Neural cell (in vitro differentiated cells): ENCODE measurements at regions not wholly inside any gene's neighbourhood (a gene's known extent, or its start where the extent isn't known, plus 50 kb on each side); places are given as distances from the start of the nearest gene placed in this dataset.

ENCODE experiments used
- H2AFZ ChIP-seq: fragments of 200-600, 300-800 bp; sonication (generic), shearing (Covaris generic); 2 replicates; pipeline ENCODE4 v1.6.0; 2014; ENCODE audit warnings: low read depth, mild to moderate bottlenecking, antibody characterized with exemption, low read length, moderate library complexity
- H3F3A ChIP-seq: fragments of 200-600 bp; shearing (Covaris generic); 2 replicates; pipeline ENCODE4 v1.6.1; 2016; ENCODE audit warnings: mild to moderate bottlenecking, moderate library complexity, mixed read lengths, antibody characterized with exemption, low read length; ENCODE audit not compliant: insufficient read depth, poor library complexity, severe bottlenecking
- H3K27ac ChIP-seq: fragments of 200-600, 300-800 bp; sonication (generic), shearing (Covaris generic); 2 replicates; pipeline ENCODE4 v1.5.1; 2014; ENCODE audit warnings: mild to moderate bottlenecking, low read length, moderate library complexity
- H3K27me3 ChIP-seq: fragments of 300-800, 200-600 bp; sonication (generic), shearing (Covaris generic); 2 replicates; pipeline ENCODE4 v1.6.0; 2014; ENCODE audit warnings: mild to moderate bottlenecking, low read depth, low read length, moderate library complexity; ENCODE audit not compliant: insufficient read depth
- H3K36me3 ChIP-seq: fragments of 300-800, 200-600 bp; sonication (generic), shearing (Covaris generic); 2 replicates; pipeline ENCODE4 v1.5.1; 2014; ENCODE audit warnings: mild to moderate bottlenecking, antibody characterized with exemption, low read length, moderate library complexity; ENCODE audit not compliant: insufficient read depth
- H3K4me2 ChIP-seq: fragments of 300-800, 200-600 bp; sonication (generic), shearing (Covaris generic); 2 replicates; pipeline ENCODE4 v1.6.0; 2014; ENCODE audit warnings: mild to moderate bottlenecking, low read length
- H3K4me3 ChIP-seq: fragments of 300-800, 200-600 bp; sonication (generic), shearing (Covaris generic); 2 replicates; pipeline ENCODE4 v1.5.1; 2014; ENCODE audit warnings: mild to moderate bottlenecking, low read length, moderate library complexity
- H3K79me2 ChIP-seq: fragments of 200-600 bp; shearing (Covaris generic); replicated peaks from 2 replicates; pipeline ENCODE4 v1.6.0; 2014; ENCODE audit warnings: mild to moderate bottlenecking, low read length, moderate library complexity; ENCODE audit not compliant: insufficient read depth
- H3K9ac ChIP-seq: fragments of 300-800, 200-600 bp; sonication (generic), shearing (Covaris generic); 2 replicates; pipeline ENCODE4 v1.6.1; 2016; ENCODE audit warnings: mild to moderate bottlenecking, low read length, mixed read lengths
- H3K9me2 ChIP-seq: fragments of 200-600 bp; shearing (Covaris generic); 2 replicates; pipeline ENCODE4 v1.6.1; 2016; ENCODE audit warnings: mild to moderate bottlenecking, low read length, mixed read lengths; ENCODE audit not compliant: insufficient read depth
- H3K9me3 ChIP-seq: fragments of 200-600, 300-800 bp; sonication (generic), shearing (Covaris generic); 2 replicates; pipeline ENCODE4 v1.6.1; 2016; ENCODE audit warnings: mild to moderate bottlenecking, mixed run types, low read length, moderate library complexity, mixed read lengths
- H4K20me1 ChIP-seq: fragments of 200-600 bp; shearing (Covaris generic); 2 replicates; pipeline ENCODE4 v1.6.1; 2016; ENCODE audit warnings: mild to moderate bottlenecking, mixed run types; ENCODE audit not compliant: insufficient read depth
- CTCF ChIP-seq: fragments of 450-650 bp; IDR thresholded peaks from 2 replicates; pipeline ENCODE4 v1.5.1; 2014; ENCODE audit warnings: antibody characterized with exemption, mild to moderate bottlenecking, moderate library complexity; ENCODE audit not compliant: poor library complexity, severe bottlenecking
- EP300 ChIP-seq: fragments of 450-650 bp; conservative IDR thresholded peaks from 2 replicates; pipeline ENCODE4 v1.6.1; 2014; ENCODE audit warnings: antibody characterized with exemption, mild to moderate bottlenecking, moderate library complexity; ENCODE audit not compliant: poor library complexity, severe bottlenecking
- EZH2 ChIP-seq: fragments of 200-600, 300-800 bp; shearing (Covaris generic), sonication (generic); IDR thresholded peaks from 2 replicates; pipeline ENCODE4 v1.6.1; 2014; ENCODE audit warnings: antibody characterized with exemption, low read length, borderline replicate concordance, mild to moderate bottlenecking; ENCODE audit not compliant: insufficient read depth, poor library complexity, severe bottlenecking
- MXI1 ChIP-seq: fragments of 450-650 bp; conservative IDR thresholded peaks from 2 replicates; pipeline ENCODE4 v1.6.1; 2014; ENCODE audit warnings: antibody characterized with exemption, mild to moderate bottlenecking; ENCODE audit not compliant: poor library complexity, severe bottlenecking
- POLR2AphosphoS5 ChIP-seq: IDR thresholded peaks from 2 replicates; pipeline ENCODE4 v1.6.1; 2012
- RAD21 ChIP-seq: fragments of 450-650 bp; conservative IDR thresholded peaks from 2 replicates; pipeline ENCODE4 v1.6.1; 2014; ENCODE audit warnings: antibody characterized with exemption, mild to moderate bottlenecking, moderate library complexity
- REST ChIP-seq: IDR thresholded peaks from 2 replicates; pipeline ENCODE4 v1.6.1; 2012; ENCODE audit warnings: borderline replicate concordance
- SMC3 ChIP-seq: fragments of 450-650 bp; conservative IDR thresholded peaks from 2 replicates; pipeline ENCODE4 v1.6.1; 2014; ENCODE audit warnings: antibody characterized with exemption, mild to moderate bottlenecking, moderate library complexity; ENCODE audit not compliant: poor library complexity
- TAF1 ChIP-seq: IDR thresholded peaks from 2 replicates; pipeline ENCODE4 v1.6.1; 2012; ENCODE audit warnings: low read depth

- Histone ChIP-seq H4K20me1 (peaks cover 6% of the 10 kb centered on the region), H3K27ac (no peak overlapping the region), H3K9ac (no peak overlapping the region), H3K79me2 (peaks cover 99% of the 10 kb centered on the region), H2AFZ (no peak overlapping the region), H3F3A (no peaks in the 10 kb centered on the region), H3K36me3 (no peaks in the 10 kb centered on the region), H3K9me2 (no peaks in the 10 kb centered on the region), H3K27me3 (no peaks in the 10 kb centered on the region), H3K4me2 (no peak overlapping the region), H3K4me3 (peak overlapping the region; percentile 11), H3K9me3 (peaks cover 17% of the 10 kb centered on the region)
- no peak for TF ChIP-seq MXI1
- no peak for TF ChIP-seq RAD21
- TF ChIP-seq CTCF = no peak
- TF ChIP-seq SMC3 = no peak
- no peak for TF ChIP-seq POLR2AphosphoS5
- TF ChIP-seq TAF1 = no peak
Measured at GRCh38 chr10:60564475-60564874, 174.8 kb upstream of the ANK3 start.

- H4K20me1 ChIP-seq = peaks cover 13% of the 10 kb centered on the region
- H3K9ac ChIP-seq = no peak overlapping the region
- no peak for TF ChIP-seq MXI1
- no peak for TF ChIP-seq RAD21
- TF ChIP-seq EP300 = no peak
- no peak for TF ChIP-seq TAF1
- TF ChIP-seq CTCF = no peak
- no peak for TF ChIP-seq EZH2
- no peak for TF ChIP-seq REST
- TF ChIP-seq POLR2AphosphoS5 = no peak
- TF ChIP-seq SMC3 = no peak
Measured at GRCh38 chr10:60560451-60560850, 170.8 kb upstream of the ANK3 start.

More at GRCh38 chr10:60560451-60560850, 170.8 kb upstream of the ANK3 start:
- no peak overlapping the region for H3K27ac ChIP-seq
- H3K79me2 ChIP-seq = peaks cover 92% of the 10 kb centered on the region
- H2AFZ ChIP-seq = no peak overlapping the region
- peaks cover 5% of the 10 kb centered on the region for H3K9me3 ChIP-seq
- no peaks in the 10 kb centered on the region for H3K27me3 ChIP-seq
- H3K9me2 ChIP-seq = no peaks in the 10 kb centered on the region
- no peaks in the 10 kb centered on the region for H3F3A ChIP-seq
- no peak overlapping the region for H3K4me2 ChIP-seq
- no peak overlapping the region for H3K4me3 ChIP-seq
- H3K36me3 ChIP-seq = no peaks in the 10 kb centered on the region
